Upper lobe of right lung (tissue), 1 donor: ENCODE measurements at regions not wholly inside any gene's neighbourhood (a gene's known extent, or its start where the extent isn't known, plus 50 kb on each side); places are given as distances from the start of the nearest gene placed in this dataset.
"Not testable (repeated sequence)": the region's sequence is repeated elsewhere in the genome, so short reads cannot be mapped to it uniquely, and the experiment has no call there.

ENCODE experiments used
- ATAC-seq: fragments of 200-7000 bp; cut with Tn5 transposase; one replicate; pipeline ENCODE4 v1.9.1; 2020; ENCODE audit warnings: mild to moderate bottlenecking, moderate library complexity
- DNase-seq: peaks from one replicate; pipeline ENCODE4 v3.0.0-alpha.2; 2020
- H3K27ac ChIP-seq: fragments of 200-600 bp; one replicate; pipeline ENCODE4 v1.8.0; 2022
- H3K27me3 ChIP-seq: fragments of 200-600 bp; one replicate; pipeline ENCODE4 v1.8.0; 2022; ENCODE audit warnings: mild to moderate bottlenecking
- H3K36me3 ChIP-seq: fragments of 200-600 bp; one replicate; pipeline ENCODE4 v1.8.0; 2022
- H3K4me1 ChIP-seq: fragments of 200-600 bp; one replicate; pipeline ENCODE4 v1.8.0; 2022
- H3K4me3 ChIP-seq: fragments of 200-600 bp; one replicate; pipeline ENCODE4 v1.8.0; 2022; ENCODE audit warnings: mild to moderate bottlenecking
- H3K9me3 ChIP-seq: fragments of 200-600 bp; one replicate; pipeline ENCODE4 v1.8.0; 2022
- intact Hi-C: fragments of 100-400 bp; cut with DNase I; formaldehyde crosslinking; loops from one replicate; pipeline ENCODE4 v1.11.0; 2022
- TF ChIP-seq, protein P1 (sequence below): fragments of 200-600 bp; IDR thresholded peaks from one replicate; pipeline ENCODE4 v1.8.0; 2022; ENCODE audit warnings: antibody characterized with exemption
- donor health status: DM: no; HTN: yes; CAD: no; lungs with severe emphysema.

DNA sequence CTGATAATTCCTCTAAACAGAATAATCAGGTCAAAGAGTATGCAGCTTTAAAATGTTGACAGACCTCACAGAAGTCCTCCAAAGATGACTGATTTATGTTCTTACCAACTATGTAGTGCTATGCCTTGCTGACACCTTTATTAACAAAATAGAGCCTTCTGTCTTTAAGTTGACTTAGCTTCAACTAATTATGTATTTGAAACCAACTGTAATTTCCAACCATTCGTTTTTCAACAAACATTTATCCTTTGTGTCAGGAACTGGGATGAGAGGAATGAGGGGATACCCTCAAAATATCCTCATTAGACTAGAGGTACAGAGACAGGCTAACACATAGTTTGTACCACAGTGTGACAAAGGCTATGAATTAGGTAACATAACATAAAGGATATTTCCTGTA lies 186.2 kb upstream of the ZNF217 start:
- Histone ChIP-seq H3K4me3 (no peak overlapping the region), H3K27me3 (no peaks in the 10 kb centered on the region), H3K27ac (no peak overlapping the region), H3K9me3 (no peaks in the 10 kb centered on the region), H3K4me1 (no peaks in the 10 kb centered on the region), H3K36me3 (no peaks in the 10 kb centered on the region)
- ATAC-seq (no peak), DNase-seq (no peak)
- TF ChIP-seq, protein P1, sequence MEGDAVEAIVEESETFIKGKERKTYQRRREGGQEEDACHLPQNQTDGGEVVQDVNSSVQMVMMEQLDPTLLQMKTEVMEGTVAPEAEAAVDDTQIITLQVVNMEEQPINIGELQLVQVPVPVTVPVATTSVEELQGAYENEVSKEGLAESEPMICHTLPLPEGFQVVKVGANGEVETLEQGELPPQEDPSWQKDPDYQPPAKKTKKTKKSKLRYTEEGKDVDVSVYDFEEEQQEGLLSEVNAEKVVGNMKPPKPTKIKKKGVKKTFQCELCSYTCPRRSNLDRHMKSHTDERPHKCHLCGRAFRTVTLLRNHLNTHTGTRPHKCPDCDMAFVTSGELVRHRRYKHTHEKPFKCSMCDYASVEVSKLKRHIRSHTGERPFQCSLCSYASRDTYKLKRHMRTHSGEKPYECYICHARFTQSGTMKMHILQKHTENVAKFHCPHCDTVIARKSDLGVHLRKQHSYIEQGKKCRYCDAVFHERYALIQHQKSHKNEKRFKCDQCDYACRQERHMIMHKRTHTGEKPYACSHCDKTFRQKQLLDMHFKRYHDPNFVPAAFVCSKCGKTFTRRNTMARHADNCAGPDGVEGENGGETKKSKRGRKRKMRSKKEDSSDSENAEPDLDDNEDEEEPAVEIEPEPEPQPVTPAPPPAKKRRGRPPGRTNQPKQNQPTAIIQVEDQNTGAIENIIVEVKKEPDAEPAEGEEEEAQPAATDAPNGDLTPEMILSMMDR: no peak
- intact Hi-C loops: no loop called here

DNA sequence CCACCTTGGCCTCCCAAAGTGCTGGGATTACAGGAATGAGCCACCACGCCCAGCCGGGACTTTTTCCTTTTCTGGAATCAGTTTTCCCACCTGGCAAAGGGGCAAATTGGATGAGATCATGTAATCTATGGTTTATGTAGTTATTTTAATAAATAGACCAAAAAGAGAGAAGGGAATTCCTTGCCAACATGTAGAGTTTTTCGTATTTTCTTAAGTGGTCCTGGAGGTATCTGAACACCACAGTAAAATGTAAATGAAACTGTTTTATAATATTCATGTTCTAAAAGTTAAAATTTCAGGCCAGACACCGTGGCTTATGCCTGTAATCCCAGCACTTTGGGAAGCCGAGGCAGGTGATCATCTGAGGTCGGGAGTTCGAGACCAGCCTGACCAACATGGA lies 185.1 kb upstream of the ZNF217 start:
- ATAC-seq: no peak
- DNase-seq: no peak
- Histone ChIP-seq H3K27ac (no peak overlapping the region), H3K36me3 (no peaks in the 10 kb centered on the region), H3K27me3 (no peaks in the 10 kb centered on the region), H3K9me3 (no peaks in the 10 kb centered on the region), H3K4me1 (no peaks in the 10 kb centered on the region), H3K4me3 (no peak overlapping the region)
- intact Hi-C loops: no loop called here
- TF ChIP-seq, protein P1: no peak

DNA sequence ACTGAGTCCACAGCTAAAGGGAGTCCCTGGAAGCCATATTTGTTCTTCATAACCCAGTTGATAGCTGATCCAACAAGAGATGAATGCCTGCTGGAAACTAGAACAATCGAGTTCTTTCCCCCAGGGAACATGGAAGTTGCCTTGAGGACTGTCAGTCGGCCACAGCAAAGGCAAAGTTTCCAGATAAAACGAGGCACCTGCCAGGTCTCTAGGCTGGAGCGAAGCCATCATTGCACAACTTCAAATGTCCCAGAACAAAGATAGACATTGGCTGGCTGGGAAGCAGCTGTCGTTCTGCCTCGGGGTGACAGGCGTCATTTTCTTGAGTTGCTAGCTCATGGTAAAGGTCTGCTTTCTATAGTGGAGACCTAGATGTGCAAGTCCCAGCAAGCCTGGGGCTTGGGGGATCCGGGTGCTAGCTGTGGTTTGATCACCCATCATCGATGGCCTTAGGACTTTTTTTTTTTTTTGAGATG lies 184.4 kb upstream of the ZNF217 start:
- intact Hi-C loops: no loop called here
- TF ChIP-seq, protein P1: no peak
- H3K4me1 ChIP-seq: no peaks in the 10 kb centered on the region
- H3K36me3 ChIP-seq: no peaks in the 10 kb centered on the region
- no peaks in the 10 kb centered on the region for H3K27me3 ChIP-seq
- H3K4me3 ChIP-seq: no peak overlapping the region
- no peaks in the 10 kb centered on the region for H3K9me3 ChIP-seq
- DNase-seq: no peak
- peak; percentile 40 for ATAC-seq
- H3K27ac ChIP-seq: no peak overlapping the region

DNA sequence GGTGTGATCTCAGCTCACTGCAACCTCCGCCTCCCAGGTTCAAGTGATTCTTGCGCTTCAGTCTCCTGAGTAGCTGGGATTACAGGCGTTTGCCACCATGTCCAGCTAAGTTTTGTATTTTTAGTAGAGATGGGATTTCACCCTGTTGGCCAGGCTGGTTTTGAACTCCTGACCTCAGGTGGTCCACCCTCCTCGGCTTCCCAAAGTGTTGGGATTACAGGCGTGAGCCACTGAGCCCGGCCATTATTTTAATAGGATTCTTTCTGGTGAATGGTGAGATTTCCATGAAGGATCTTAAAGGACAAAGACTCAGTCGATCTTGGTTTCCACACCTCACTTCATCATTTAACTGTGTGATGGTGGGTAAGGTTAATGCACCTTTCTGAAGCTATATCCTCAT lies 183.8 kb upstream of the ZNF217 start:
- DNase-seq, intact Hi-C loops, ATAC-seq: not testable (repeated sequence)

DNA sequence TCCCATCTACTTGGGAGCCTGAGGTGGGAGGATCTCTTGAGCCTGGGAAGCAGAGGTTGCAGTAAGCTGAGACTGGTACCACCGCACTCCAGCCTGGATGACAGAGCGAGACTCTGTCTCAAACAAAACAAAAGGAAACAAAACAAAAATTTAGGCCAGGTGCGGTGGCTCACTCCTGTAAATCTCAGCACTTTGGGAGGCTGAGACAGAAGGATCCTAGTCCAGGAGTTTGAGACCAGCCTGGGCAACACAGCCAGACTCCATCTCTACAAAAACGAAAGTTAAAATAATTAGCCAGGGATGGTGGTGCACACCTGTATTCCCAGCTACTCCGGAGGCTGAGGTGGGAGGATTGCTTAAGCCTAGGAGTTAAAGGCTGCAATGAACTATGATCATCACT lies 183.2 kb upstream of the ZNF217 start:
- Histone ChIP-seq H3K4me3 (no peak overlapping the region), H3K4me1 (no peaks in the 10 kb centered on the region), H3K36me3 (no peaks in the 10 kb centered on the region), H3K27me3 (no peaks in the 10 kb centered on the region), H3K9me3 (no peaks in the 10 kb centered on the region), H3K27ac (no peak overlapping the region)
- ATAC-seq (no peak), DNase-seq (no peak)
- intact Hi-C loops: no loop called here
- TF ChIP-seq, protein P1: no peak

More for the DNA sequence above, 183.8 kb upstream of the ZNF217 start:
- not testable (repeated sequence) for H3K36me3 ChIP-seq, H3K27me3 ChIP-seq, H3K4me1 ChIP-seq, H3K27ac ChIP-seq, H3K9me3 ChIP-seq, H3K4me3 ChIP-seq

DNA sequence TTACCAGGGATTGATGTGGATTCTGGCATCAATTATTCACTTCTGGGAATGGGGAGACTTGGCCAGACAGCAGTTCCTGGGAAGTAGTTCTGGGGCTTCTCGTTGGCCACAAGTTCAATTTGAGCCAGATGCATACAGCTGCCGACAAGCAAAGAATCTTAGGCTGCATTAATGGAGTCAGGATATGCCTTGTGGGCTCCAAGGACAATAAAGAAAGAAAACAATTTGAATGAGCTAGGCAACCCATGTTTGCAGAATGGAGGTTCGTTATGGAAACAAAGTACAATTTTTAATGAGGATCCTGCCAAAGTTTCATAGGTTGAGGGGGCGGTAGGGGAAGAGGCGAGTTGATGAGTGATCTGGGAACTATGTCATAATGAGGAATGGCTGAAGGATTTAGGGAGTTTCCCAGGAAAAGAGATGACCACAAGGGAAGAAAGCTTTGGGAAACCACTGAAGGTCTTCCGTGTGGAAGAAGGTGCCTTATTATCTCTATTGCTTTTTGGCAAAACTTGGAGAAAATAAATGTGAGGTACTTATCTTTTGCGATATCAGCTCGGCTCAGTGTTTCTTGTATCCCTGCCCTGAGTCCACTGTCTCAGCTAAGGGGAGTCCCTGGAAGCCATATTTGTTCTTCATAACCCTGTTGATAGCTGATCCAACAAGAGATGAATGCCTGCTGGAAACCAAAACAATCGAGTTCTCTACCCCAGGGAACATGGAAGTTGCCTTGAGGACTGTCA lies 181.0 kb upstream of the ZNF217 start:
- no peaks in the 10 kb centered on the region for H3K36me3 ChIP-seq
- H3K4me3 ChIP-seq: no peak overlapping the region
- no peaks in the 10 kb centered on the region for H3K9me3 ChIP-seq
- H3K27me3 ChIP-seq: no peaks in the 10 kb centered on the region
- no peak for ATAC-seq
- intact Hi-C loops: no loop called here
- H3K27ac ChIP-seq: no peak overlapping the region
- no peak for DNase-seq
- H3K4me1 ChIP-seq: no peaks in the 10 kb centered on the region
- TF ChIP-seq, protein P1: no peak
